H1 (cell line): ENCODE measurements at regions not wholly inside any gene's neighbourhood (a gene's known extent, or its start where the extent isn't known, plus 50 kb on each side); places are given as distances from the start of the nearest gene placed in this dataset.
"Not testable (repeated sequence)": the region's sequence is repeated elsewhere in the genome, so short reads cannot be mapped to it uniquely, and the experiment has no call there.

ENCODE experiments used
- CTCF ChIA-PET: fragments of 300-600 bp; sonication (Branson Sonifier 250); formaldehyde crosslinking; loops from one replicate; lab custom pipeline; 2021; ENCODE audit not compliant: partially characterized antibody; lab: Charles Lee
- POLR2A ChIA-PET: fragments of 300-600 bp; sonication (Branson Sonifier 250); formaldehyde crosslinking; loops from one replicate; lab custom pipeline; 2021; ENCODE audit warnings: inconsistent platforms; ENCODE audit not compliant: partially characterized antibody; lab: Charles Lee
- DNase-seq, 2 experiments: peaks; one replicate each; pipeline versions ENCODE4 v3.0.0 to v3.0.0-alpha.2; 2010 to 2022; ENCODE audit warnings: low spot score in 2 of 2, low read depth in 1 of 2, mixed read lengths in 1 of 2
- FAIRE-seq: peaks from 2 replicates; lab custom pipeline; 2011; peaks lifted over from hg19 to GRCh38; lab: Jason Lieb, UNC
- H2AFZ ChIP-seq: 2 replicates; pipeline ENCODE4 v1.8.1; 2012; ENCODE audit warnings: low read length, inconsistent platforms
- H2AK5ac ChIP-seq: 2 replicates; pipeline ENCODE4 v1.6.1; 2013; ENCODE audit warnings: low read depth, low read length
- H2BK120ac ChIP-seq: replicated peaks from 2 replicates; pipeline ENCODE3; 2013; ENCODE audit warnings: low read depth, low read length, inconsistent platforms
- H2BK12ac ChIP-seq: 2 replicates; pipeline ENCODE4 v1.6.1; 2013; ENCODE audit warnings: low read depth, low read length
- H2BK15ac ChIP-seq: 2 replicates; pipeline ENCODE4 v1.6.1; 2013; ENCODE audit warnings: low read length
- H2BK20ac ChIP-seq: 2 replicates; pipeline ENCODE4 v1.6.1; 2013; ENCODE audit warnings: low read length
- H2BK5ac ChIP-seq: 2 replicates; pipeline ENCODE4 v1.6.1; 2013; ENCODE audit warnings: low read depth, low read length
- H3K14ac ChIP-seq: 2 replicates; pipeline ENCODE4 v1.6.1; 2013; ENCODE audit warnings: inconsistent platforms; ENCODE audit not compliant: insufficient read length
- H3K18ac ChIP-seq: 2 replicates; pipeline ENCODE4 v1.6.1; 2013; ENCODE audit warnings: low read length; ENCODE audit errors: extremely low read depth
- H3K23ac ChIP-seq: 2 replicates; pipeline ENCODE4 v1.6.1; 2013; ENCODE audit warnings: inconsistent platforms; ENCODE audit not compliant: insufficient read length
- H3K23me2 ChIP-seq: 2 replicates; pipeline ENCODE4 v1.6.1; 2013; ENCODE audit warnings: low read depth, low read length
- H3K27ac ChIP-seq: 2 replicates; pipeline ENCODE4 v1.6.1; 2011; ENCODE audit warnings: low read depth, low read length, inconsistent platforms
- H3K27me3 ChIP-seq, 4 experiments: replicated peaks in 1 of 4; 1 replicate in 1 of 4; 2 replicates in 3 of 4; pipeline versions ENCODE4 v1.6.1 to v1.8.1; 2011 to 2013; ENCODE audit warnings: low read length in 3 of 4, mild to moderate bottlenecking in 3 of 4, inconsistent platforms in 2 of 4, mixed read lengths in 2 of 4, moderate library complexity in 1 of 4; ENCODE audit not compliant: control insufficient read depth in 3 of 4, insufficient read depth in 3 of 4; ENCODE audit errors: extremely low read depth in 1 of 4
- H3K36me3 ChIP-seq, 4 experiments: 2 replicates each; pipeline versions ENCODE4 v1.6.1 to v1.8.1; 2011 to 2013; ENCODE audit warnings: mild to moderate bottlenecking in 4 of 4, low read length in 3 of 4, moderate library complexity in 2 of 4, control low read depth in 1 of 4, inconsistent platforms in 1 of 4; ENCODE audit not compliant: insufficient read depth in 4 of 4, control insufficient read depth in 2 of 4
- H3K4ac ChIP-seq: replicated peaks from 2 replicates; pipeline ENCODE3; 2013; ENCODE audit warnings: low read length, low read depth, mixed read lengths, inconsistent platforms; ENCODE audit not compliant: insufficient read length
- H3K4me1 ChIP-seq, 4 experiments: replicated peaks in 1 of 4; 1 replicate in 1 of 4; 2 replicates in 3 of 4; pipeline versions ENCODE4 v1.6.1 to v1.8.1; 2011 to 2013; ENCODE audit warnings: low read length in 3 of 4, inconsistent platforms in 2 of 4, mixed read lengths in 1 of 4; ENCODE audit not compliant: insufficient read depth in 4 of 4, control insufficient read depth in 3 of 4
- H3K4me2 ChIP-seq, 2 experiments: 2 replicates each; pipeline versions ENCODE4 v1.6.1 to v1.8.1; 2011 to 2013; ENCODE audit warnings: low read depth in 2 of 2, low read length in 2 of 2, control low read depth in 1 of 2, inconsistent platforms in 1 of 2, mild to moderate bottlenecking in 1 of 2; ENCODE audit not compliant: insufficient read depth in 1 of 2
- H3K4me3 ChIP-seq, 4 experiments: fragments of 200-600, 300-600 bp in 1 of 4; sonication (generic), shearing (Covaris generic), sonication (Bioruptor Twin) in 1 of 4; 2 replicates each; pipeline versions ENCODE4 v1.5.1 to v1.8.1; 2011 to 2016; ENCODE audit warnings: low read length in 4 of 4, low read depth in 3 of 4, control low read depth in 2 of 4, inconsistent platforms in 2 of 4, mild to moderate bottlenecking in 2 of 4, mixed read lengths in 1 of 4, moderate library complexity in 1 of 4; ENCODE audit not compliant: insufficient read depth in 2 of 4; ENCODE audit errors: extremely low read depth in 1 of 4
- H3K56ac ChIP-seq: replicated peaks from 2 replicates; pipeline ENCODE3; 2013; ENCODE audit warnings: low read depth, mild to moderate bottlenecking, mixed read lengths, low read length, inconsistent platforms; ENCODE audit not compliant: insufficient read length
- H3K79me1 ChIP-seq: 2 replicates; pipeline ENCODE4 v1.6.1; 2013; ENCODE audit warnings: low read depth, low read length, control low read depth
- H3K79me2 ChIP-seq, 2 experiments: 2 replicates each; pipeline versions ENCODE4 v1.6.1 to v1.8.1; 2012 to 2013; ENCODE audit warnings: low read length in 2 of 2, mild to moderate bottlenecking in 2 of 2, inconsistent platforms in 1 of 2; ENCODE audit not compliant: insufficient read depth in 2 of 2, control insufficient read depth in 1 of 2
- H3K9ac ChIP-seq, 4 experiments: replicated peaks in 1 of 4; 1 replicate in 1 of 4; 2 replicates in 3 of 4; pipeline versions ENCODE4 v1.6.1 to v1.8.1; 2011 to 2013; ENCODE audit warnings: low read depth in 3 of 4, low read length in 3 of 4, control low read depth in 2 of 4, mild to moderate bottlenecking in 2 of 4, moderate library complexity in 2 of 4, inconsistent platforms in 1 of 4; ENCODE audit errors: extremely low read depth in 1 of 4
- H3K9me3 ChIP-seq, 2 experiments: 2 replicates each; pipeline versions ENCODE4 v1.6.1 to v1.8.1; 2012 to 2013; ENCODE audit warnings: mild to moderate bottlenecking in 2 of 2, moderate library complexity in 2 of 2, control low read depth in 1 of 2, inconsistent platforms in 1 of 2, low read depth in 1 of 2, low read length in 1 of 2, mixed read lengths in 1 of 2; ENCODE audit not compliant: insufficient read depth in 2 of 2
- H4K20me1 ChIP-seq, 2 experiments: replicated peaks in 1 of 2; 2 replicates each; pipeline versions ENCODE3 to v1.8.1; 2011 to 2013; ENCODE audit warnings: inconsistent platforms in 2 of 2, low read length in 2 of 2, mild to moderate bottlenecking in 1 of 2; ENCODE audit not compliant: insufficient read depth in 2 of 2, control insufficient read depth in 1 of 2
- H4K5ac ChIP-seq: 2 replicates; pipeline ENCODE4 v1.6.1; 2013; ENCODE audit warnings: low read length, low read depth, mixed read lengths, inconsistent platforms; ENCODE audit not compliant: insufficient read length
- H4K8ac ChIP-seq: 2 replicates; pipeline ENCODE4 v1.8.0; 2013; ENCODE audit warnings: mild to moderate bottlenecking, moderate library complexity, low read length, inconsistent platforms; ENCODE audit not compliant: insufficient read depth; ENCODE audit errors: extremely low read depth
- H4K91ac ChIP-seq: replicated peaks from 2 replicates; pipeline ENCODE3; 2013; ENCODE audit warnings: low read length, mixed read lengths, inconsistent platforms; ENCODE audit not compliant: insufficient read length
- CEBPB ChIP-seq: IDR thresholded peaks from 2 replicates; pipeline ENCODE4 v1.6.1; 2012; ENCODE audit warnings: low read depth, low read length
- WGBS, 2 experiments: shearing (Covaris generic) in 1 of 2; methylation state at CpG; one replicate each; pipeline versions ENCODE4 v1.1.6 to v1.1.7; 2013 to 2015; ENCODE audit warnings: low lambda C conversion rate in 2 of 2, mixed read lengths in 2 of 2, inconsistent platforms in 1 of 2, low coverage in 1 of 2, missing lambda C conversion rate in 1 of 2; ENCODE audit not compliant: insufficient replicate concordance in 2 of 2, insufficient coverage in 1 of 2, insufficient read length in 1 of 2; ENCODE audit errors: extremely low coverage in 1 of 2, missing lambda C conversion rate in 1 of 2; 5-methylcytosine and 5-hydroxymethylcytosine counted together

- H2AFZ ChIP-seq, H2BK12ac ChIP-seq, FAIRE-seq, H3K9me3 ChIP-seq, H2BK120ac ChIP-seq, H4K8ac ChIP-seq, DNase-seq, H3K23me2 ChIP-seq, POLR2A ChIA-PET, H3K56ac ChIP-seq, H3K9ac ChIP-seq, H3K27ac ChIP-seq, H2BK20ac ChIP-seq, H3K79me2 ChIP-seq, H2AK5ac ChIP-seq, H4K91ac ChIP-seq, H3K4me3 ChIP-seq, H3K4me2 ChIP-seq, H3K23ac ChIP-seq, H2BK5ac ChIP-seq, H3K14ac ChIP-seq, H4K5ac ChIP-seq, H3K4ac ChIP-seq, H3K79me1 ChIP-seq, H3K27me3 ChIP-seq, H3K4me1 ChIP-seq, H3K18ac ChIP-seq, H3K36me3 ChIP-seq, H4K20me1 ChIP-seq, H2BK15ac ChIP-seq: not testable (repeated sequence)
- WGBS, 2 experiments, result 97% methylated on average over 6 of the region's 8 CpGs; no CpG with 5 or more reads in 1 of the 2 experiments
- TF ChIP-seq CEBPB, result peak; percentile 33; the same call in 1 of the 2 replicates
- CTCF ChIA-PET, result interaction anchor here (0.7 to 1.6 kb wide), 3 partner anchors 9 to 21 kb away, joined by 3 to 13 read pairs (median 5); no protein-coding TSS in a partner anchor
Measured at GRCh38 chr4:27696257-27696656, 835.6 kb downstream of the STIM2 start.
